ENCODE measurements at regions not wholly inside any gene's neighbourhood (a gene's known extent, or its start where the extent isn't known, plus 50 kb on each side); places are given as distances from the start of the nearest gene placed in this dataset.

DNA sequence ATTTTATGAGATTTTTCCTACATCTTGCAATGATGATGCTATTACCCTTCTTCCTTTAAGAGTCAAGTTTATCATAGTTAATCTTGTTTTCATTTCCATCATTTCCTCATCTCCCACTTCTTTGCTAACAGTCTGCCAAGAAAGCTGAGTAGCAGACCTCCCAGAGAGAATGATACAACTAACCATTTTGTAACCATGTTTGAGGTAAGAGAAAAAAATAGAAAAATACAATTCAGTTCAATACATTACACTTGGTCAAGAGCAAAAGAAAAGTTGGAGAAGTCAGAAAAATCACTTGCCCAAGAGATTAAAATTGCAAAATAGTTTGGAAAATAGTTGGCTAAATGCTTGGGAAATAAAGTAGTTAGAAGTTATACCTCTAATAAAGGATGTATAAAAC lies 154.4 kb downstream of the ABCA8 start:
- no peak overlapping the region for H3K27ac ChIP-seq (ENCODE audit: control insufficient read depth, insufficient read depth)
- BruUV-seq (replicated peaks): no TSS peak
- ChIA-PET RAD21 (ENCODE audit: unreplicated experiment) (no interaction called here), POLR2A (no interaction called here), CTCF (no interaction called here), SMC1A (ENCODE audit: uncharacterized antibody, unreplicated experiment) (no interaction called here)
- no peak overlapping the region for H2AFZ ChIP-seq (ENCODE audit: control insufficient read depth, low read depth, low read length)
- H3K9ac ChIP-seq (ENCODE audit: control insufficient read depth, insufficient read depth, low read length): no peak overlapping the region
- in situ Hi-C loops (cut with MboI): no loop called here
- H4K20me1 ChIP-seq (ENCODE audit: control insufficient read depth, insufficient read depth): no peaks in the 10 kb centered on the region
- no peak for TF ChIP-seq CBX3 (IDR thresholded peaks at IDR 0.05; ENCODE audit: borderline replicate concordance, low read depth)
- no peak for TF ChIP-seq SMAD5 (IDR thresholded peaks at IDR 0.05; ENCODE audit: low read depth)
- no peak for TF ChIP-seq CBX5 (IDR thresholded peaks at IDR 0.05; ENCODE audit: low read depth)
- TF ChIP-seq, protein P1, sequence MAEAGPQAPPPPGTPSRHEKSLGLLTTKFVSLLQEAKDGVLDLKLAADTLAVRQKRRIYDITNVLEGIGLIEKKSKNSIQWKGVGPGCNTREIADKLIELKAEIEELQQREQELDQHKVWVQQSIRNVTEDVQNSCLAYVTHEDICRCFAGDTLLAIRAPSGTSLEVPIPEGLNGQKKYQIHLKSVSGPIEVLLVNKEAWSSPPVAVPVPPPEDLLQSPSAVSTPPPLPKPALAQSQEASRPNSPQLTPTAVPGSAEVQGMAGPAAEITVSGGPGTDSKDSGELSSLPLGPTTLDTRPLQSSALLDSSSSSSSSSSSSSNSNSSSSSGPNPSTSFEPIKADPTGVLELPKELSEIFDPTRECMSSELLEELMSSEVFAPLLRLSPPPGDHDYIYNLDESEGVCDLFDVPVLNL (IDR thresholded peaks at IDR 0.05; ENCODE audit: low read depth, low read length): no peak
- TF ChIP-seq POU2F2 (IDR thresholded peaks at IDR 0.05; ENCODE audit: borderline replicate concordance, low read depth, low read length): no peak
- TF ChIP-seq, protein P2, sequence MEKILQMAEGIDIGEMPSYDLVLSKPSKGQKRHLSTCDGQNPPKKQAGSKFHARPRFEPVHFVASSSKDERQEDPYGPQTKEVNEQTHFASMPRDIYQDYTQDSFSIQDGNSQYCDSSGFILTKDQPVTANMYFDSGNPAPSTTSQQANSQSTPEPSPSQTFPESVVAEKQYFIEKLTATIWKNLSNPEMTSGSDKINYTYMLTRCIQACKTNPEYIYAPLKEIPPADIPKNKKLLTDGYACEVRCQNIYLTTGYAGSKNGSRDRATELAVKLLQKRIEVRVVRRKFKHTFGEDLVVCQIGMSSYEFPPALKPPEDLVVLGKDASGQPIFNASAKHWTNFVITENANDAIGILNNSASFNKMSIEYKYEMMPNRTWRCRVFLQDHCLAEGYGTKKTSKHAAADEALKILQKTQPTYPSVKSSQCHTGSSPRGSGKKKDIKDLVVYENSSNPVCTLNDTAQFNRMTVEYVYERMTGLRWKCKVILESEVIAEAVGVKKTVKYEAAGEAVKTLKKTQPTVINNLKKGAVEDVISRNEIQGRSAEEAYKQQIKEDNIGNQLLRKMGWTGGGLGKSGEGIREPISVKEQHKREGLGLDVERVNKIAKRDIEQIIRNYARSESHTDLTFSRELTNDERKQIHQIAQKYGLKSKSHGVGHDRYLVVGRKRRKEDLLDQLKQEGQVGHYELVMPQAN (conservative IDR thresholded peaks at IDR 0.05): no peak
- TF ChIP-seq SREBF1 (IDR thresholded peaks at IDR 0.05; ENCODE audit: low read length): no peak
- no peak for TF ChIP-seq RELA (IDR thresholded peaks at IDR 0.05; ENCODE audit: borderline replicate concordance, partially characterized antibody)
- no peak for TF ChIP-seq CHD4 (IDR thresholded peaks at IDR 0.05)
- TF ChIP-seq NBN (IDR thresholded peaks at IDR 0.05): no peak
- TF ChIP-seq, protein P3, sequence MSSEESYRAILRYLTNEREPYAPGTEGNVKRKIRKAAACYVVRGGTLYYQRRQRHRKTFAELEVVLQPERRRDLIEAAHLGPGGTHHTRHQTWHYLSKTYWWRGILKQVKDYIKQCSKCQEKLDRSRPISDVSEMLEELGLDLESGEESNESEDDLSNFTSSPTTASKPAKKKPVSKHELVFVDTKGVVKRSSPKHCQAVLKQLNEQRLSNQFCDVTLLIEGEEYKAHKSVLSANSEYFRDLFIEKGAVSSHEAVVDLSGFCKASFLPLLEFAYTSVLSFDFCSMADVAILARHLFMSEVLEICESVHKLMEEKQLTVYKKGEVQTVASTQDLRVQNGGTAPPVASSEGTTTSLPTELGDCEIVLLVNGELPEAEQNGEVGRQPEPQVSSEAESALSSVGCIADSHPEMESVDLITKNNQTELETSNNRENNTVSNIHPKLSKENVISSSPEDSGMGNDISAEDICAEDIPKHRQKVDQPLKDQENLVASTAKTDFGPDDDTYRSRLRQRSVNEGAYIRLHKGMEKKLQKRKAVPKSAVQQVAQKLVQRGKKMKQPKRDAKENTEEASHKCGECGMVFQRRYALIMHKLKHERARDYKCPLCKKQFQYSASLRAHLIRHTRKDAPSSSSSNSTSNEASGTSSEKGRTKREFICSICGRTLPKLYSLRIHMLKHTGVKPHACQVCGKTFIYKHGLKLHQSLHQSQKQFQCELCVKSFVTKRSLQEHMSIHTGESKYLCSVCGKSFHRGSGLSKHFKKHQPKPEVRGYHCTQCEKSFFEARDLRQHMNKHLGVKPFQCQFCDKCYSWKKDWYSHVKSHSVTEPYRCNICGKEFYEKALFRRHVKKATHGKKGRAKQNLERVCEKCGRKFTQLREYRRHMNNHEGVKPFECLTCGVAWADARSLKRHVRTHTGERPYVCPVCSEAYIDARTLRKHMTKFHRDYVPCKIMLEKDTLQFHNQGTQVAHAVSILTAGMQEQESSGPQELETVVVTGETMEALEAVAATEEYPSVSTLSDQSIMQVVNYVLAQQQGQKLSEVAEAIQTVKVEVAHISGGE (CRISPR knock-in tag; IDR thresholded peaks at IDR 0.05): no peak
- H3K27me3 ChIP-seq (replicated peaks in 1 of 2; ENCODE audit: control insufficient read depth in 2 of 2, insufficient read depth in 2 of 2, low read length in 1 of 2): no peaks in the 10 kb centered on the region
- no peak for DNase-seq (ENCODE audit: low read depth, low spot score)
- H3K9me3 ChIP-seq (replicated peaks; ENCODE audit: control insufficient read depth, insufficient read depth, low read length): no peaks in the 10 kb centered on the region
- H3K4me3 ChIP-seq: no peak overlapping the region
- H3K79me2 ChIP-seq (ENCODE audit: control insufficient read depth, insufficient read depth, low read length): no peaks in the 10 kb centered on the region
- intact Hi-C loops (cut with micrococcal nuclease; ENCODE audit: unreplicated experiment): no loop called here
- H3K4me1 ChIP-seq (ENCODE audit: control insufficient read depth, insufficient read depth, low read length): no peaks in the 10 kb centered on the region
- no peak for ATAC-seq
- FAIRE-seq: no peak
- no peak overlapping the region for H3K4me2 ChIP-seq (ENCODE audit: control insufficient read depth, insufficient read depth)
- no peaks in the 10 kb centered on the region for H3K36me3 ChIP-seq (ENCODE audit: control insufficient read depth in 2 of 2, insufficient read depth in 2 of 2, low read length in 1 of 2)
